HepG2 (cell line): ENCODE measurements at regions not wholly inside any gene's neighbourhood (a gene's known extent, or its start where the extent isn't known, plus 50 kb on each side); places are given as distances from the start of the nearest gene placed in this dataset.

Experiments used
- ATAC-seq: fragments of 200-7000 bp; cut with Tn5 transposase; 3 replicates; pipeline ENCODE4 v1.9.1; 2020; ENCODE audit warnings: mild to moderate bottlenecking, moderate library complexity
- BruUV-seq: library from RNA; stranded (reverse); fragments of 400-500 nt; replicated peaks from 2 replicates; lab custom pipeline; 2021; lab: Mats Ljungman, UMichigan
- CTCF ChIA-PET: fragments of 300-600 bp; formaldehyde crosslinking; extraction: SDS; loops from one replicate; lab custom pipeline; 2021; ENCODE audit warnings: low total read pairs, inconsistent platforms, low intra/inter-chr PET ratio; lab: Yijun Ruan, JAX
- POLR2A ChIA-PET: fragments of 350-600 bp; sonication (Branson Sonifier 250); formaldehyde crosslinking; loops from one replicate; lab custom pipeline; 2020; ENCODE audit warnings: antibody characterized with exemption, inconsistent platforms; lab: Yijun Ruan, JAX
- DNase-seq: peaks from one replicate; pipeline ENCODE4 v3.0.0-alpha.2; 2015; ENCODE audit warnings: low spot score
- FAIRE-seq: peaks from 3 replicates; lab custom pipeline; 2011; peaks lifted over from hg19 to GRCh38; lab: Jason Lieb, UNC
- H2AFZ ChIP-seq: one replicate; pipeline ENCODE4 v1.6.1; 2011; ENCODE audit warnings: low read length, inconsistent platforms
- H3K27ac ChIP-seq: fragments of 300-600 bp; 3 replicates; pipeline ENCODE4 v1.8.0; 2011; ENCODE audit warnings: mixed run types, mild to moderate bottlenecking, mixed read lengths, low read length, inconsistent platforms; ENCODE audit not compliant: insufficient read depth; ENCODE audit errors: extremely low read length
- H3K27me3 ChIP-seq, 2 experiments: fragments of 200-600 bp in 1 of 2; 2 replicates in 1 of 2; 3 replicates in 1 of 2; pipeline versions ENCODE4 v1.6.0 to v1.8.0; 2011; ENCODE audit warnings: low read length in 2 of 2, mild to moderate bottlenecking in 2 of 2, moderate library complexity in 2 of 2, inconsistent platforms in 1 of 2; ENCODE audit not compliant: insufficient read depth in 2 of 2, control insufficient read depth in 1 of 2
- H3K36me3 ChIP-seq, 2 experiments: fragments of 200-600 bp in 1 of 2; replicated peaks in 1 of 2; 2 replicates in 1 of 2; 3 replicates in 1 of 2; pipeline versions ENCODE4 v1.5.1 to v1.8.0; 2011; ENCODE audit warnings: low read length in 2 of 2, inconsistent platforms in 1 of 2; ENCODE audit not compliant: insufficient read depth in 2 of 2, control insufficient read depth in 1 of 2
- H3K4me1 ChIP-seq: 2 replicates; pipeline ENCODE4 v1.5.1; 2012; ENCODE audit warnings: low read length, inconsistent platforms; ENCODE audit not compliant: insufficient read depth
- H3K4me2 ChIP-seq: 2 replicates; pipeline ENCODE4 v1.6.0; 2011; ENCODE audit warnings: low read depth, low read length, inconsistent platforms
- H3K4me3 ChIP-seq, 3 experiments: fragments of 200-600 bp in 1 of 3; sonication (generic), shearing (Covaris generic) in 1 of 3; replicated peaks in 1 of 3; 2 replicates each; pipeline ENCODE4 v1.5.1; 2011 to 2016; ENCODE audit warnings: low read length in 3 of 3, inconsistent platforms in 2 of 3, low read depth in 2 of 3, mild to moderate bottlenecking in 2 of 3, control low read depth in 1 of 3, mixed read lengths in 1 of 3; ENCODE audit not compliant: insufficient read depth in 1 of 3
- H3K79me2 ChIP-seq: one replicate; pipeline ENCODE4 v1.6.1; 2011; ENCODE audit warnings: low read length, inconsistent platforms; ENCODE audit not compliant: insufficient read depth
- H3K9ac ChIP-seq: 2 replicates; pipeline ENCODE4 v1.6.0; 2011; ENCODE audit warnings: mild to moderate bottlenecking, low read depth, low read length, inconsistent platforms; ENCODE audit not compliant: insufficient read depth
- H3K9me3 ChIP-seq: 2 replicates; pipeline ENCODE4 v1.5.1; 2012; ENCODE audit warnings: mild to moderate bottlenecking, low read length
- H4K20me1 ChIP-seq: 2 replicates; pipeline ENCODE4 v1.6.0; 2011; ENCODE audit warnings: inconsistent platforms, mild to moderate bottlenecking, low read length, moderate library complexity; ENCODE audit not compliant: insufficient read depth
- DR1 ChIP-seq: sonication (generic); formaldehyde crosslinking; IDR thresholded peaks from 2 replicates; pipeline ENCODE4 v1.8.0; 2021; ENCODE audit warnings: mild to moderate bottlenecking, missing genetic modification reagents, inconsistent platforms
- GATA4 ChIP-seq: sonication (generic); IDR thresholded peaks from 2 replicates; pipeline ENCODE4 v1.6.1; 2016; ENCODE audit warnings: antibody characterized with exemption, low read depth, borderline replicate concordance
- SRF ChIP-seq: IDR thresholded peaks from 2 replicates; pipeline ENCODE4 v1.6.1; 2011; ENCODE audit warnings: mild to moderate bottlenecking, low read depth, low read length, moderate library complexity
- ZNF121 ChIP-seq: sonication (generic); formaldehyde crosslinking; IDR thresholded peaks from 2 replicates; pipeline ENCODE4 v1.5.0; 2020; ENCODE audit warnings: mild to moderate bottlenecking, missing genetic modification reagents
- ZNF263 ChIP-seq: sonication (generic); formaldehyde crosslinking; IDR thresholded peaks from 2 replicates; pipeline ENCODE4 v1.4.0; 2020; ENCODE audit warnings: missing genetic modification reagents
- ZNF629 ChIP-seq: sonication (generic); formaldehyde crosslinking; conservative IDR thresholded peaks from 2 replicates; pipeline ENCODE4 v1.5.0; 2020; ENCODE audit warnings: missing genetic modification reagents
- ZNF883 ChIP-seq: sonication (generic); formaldehyde crosslinking; IDR thresholded peaks from 2 replicates; pipeline ENCODE4 v1.5.1; 2020; ENCODE audit warnings: mild to moderate bottlenecking, missing genetic modification reagents; ENCODE audit errors: not compliant biosample characterization
- WGBS: methylation state at CpG from one replicate; pipeline ENCODE4 v1.1.6; 2017; ENCODE audit warnings: low lambda C conversion rate; 5-methylcytosine and 5-hydroxymethylcytosine counted together
- in situ Hi-C: cut with HindIII; loops from 2 replicates; pipeline ENCODE4 v1.10.0; 2017; ENCODE audit warnings: low pct_unique_long_range_greater_than_20kb; ENCODE audit not compliant: extremely low pct_ligation_motif_present
- intact Hi-C: fragments of 100-400 bp; cut with micrococcal nuclease; formaldehyde crosslinking; loops from one replicate; pipeline ENCODE4 v1.10.0; 2022; ENCODE audit not compliant: unreplicated experiment
- TF ChIP-seq, protein P1 (sequence below): sonication (generic); formaldehyde crosslinking; IDR thresholded peaks from 2 replicates; pipeline ENCODE4 v1.4.0; 2020; ENCODE audit warnings: missing genetic modification reagents, mild to moderate bottlenecking, borderline replicate concordance

GRCh38 chr21:16533692-16534407 is 804.1 kb downstream of the USP25 start (continued):
- no peak for TF ChIP-seq ZNF121 (CRISPR knock-in tag)

DNA sequence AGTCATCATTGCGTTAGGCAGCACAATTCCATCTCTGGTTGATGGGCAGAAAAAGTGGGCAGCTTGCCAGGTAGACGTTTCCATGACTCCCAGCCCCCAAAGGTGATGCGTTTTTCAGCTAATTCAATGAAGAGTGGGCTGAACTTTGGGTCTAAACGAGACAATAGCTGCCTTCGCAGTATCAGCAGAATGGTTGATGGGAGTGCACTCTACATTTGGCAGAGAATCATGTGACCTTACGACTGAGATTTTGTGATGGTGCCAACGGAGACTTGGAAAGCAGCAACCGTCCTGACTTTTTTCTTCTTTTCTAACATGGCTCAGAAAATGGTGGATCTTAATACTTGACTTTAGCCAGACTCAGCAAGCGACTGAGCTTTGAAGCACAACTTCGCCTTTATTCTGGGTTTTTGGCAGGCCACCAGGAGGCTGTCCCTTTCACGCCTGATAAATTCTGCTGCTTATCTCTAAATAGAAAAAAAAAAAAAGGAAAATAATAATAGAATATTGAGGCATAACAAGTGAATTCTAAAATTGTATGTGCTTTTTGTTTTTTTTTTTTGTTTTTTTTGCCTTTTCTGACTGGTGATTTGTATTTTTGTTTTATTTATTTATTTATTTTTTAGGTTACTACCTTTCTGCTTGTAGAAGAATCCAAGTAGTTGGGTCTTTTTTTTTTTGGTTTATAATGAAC is 804.8 kb downstream of the USP25 start:
- FAIRE-seq (no peak), ATAC-seq (no peak), DNase-seq (no peak)
- no peak overlapping the region for H2AFZ ChIP-seq
- no peak overlapping the region for H3K27ac ChIP-seq
- no peaks in the 10 kb centered on the region for H3K27me3 ChIP-seq
- no peak overlapping the region for H3K4me3 ChIP-seq
- H3K36me3 ChIP-seq: no peaks in the 10 kb centered on the region
- no peaks in the 10 kb centered on the region for H4K20me1 ChIP-seq
- H3K79me2 ChIP-seq: no peaks in the 10 kb centered on the region
- BruUV-seq: no TSS peak
- in situ Hi-C loops: no loop called here
- ChIA-PET CTCF (no interaction called here), POLR2A (no interaction called here)
- no peak overlapping the region for H3K4me2 ChIP-seq
- no peaks in the 10 kb centered on the region for H3K4me1 ChIP-seq
- no peak for TF ChIP-seq ZNF629 (CRISPR knock-in tag)
- no peak for TF ChIP-seq DR1 (CRISPR knock-in tag)
- TF ChIP-seq ZNF263 (CRISPR knock-in tag): no peak
- TF ChIP-seq ZNF883 (CRISPR knock-in tag): no peak
- TF ChIP-seq, protein P1, sequence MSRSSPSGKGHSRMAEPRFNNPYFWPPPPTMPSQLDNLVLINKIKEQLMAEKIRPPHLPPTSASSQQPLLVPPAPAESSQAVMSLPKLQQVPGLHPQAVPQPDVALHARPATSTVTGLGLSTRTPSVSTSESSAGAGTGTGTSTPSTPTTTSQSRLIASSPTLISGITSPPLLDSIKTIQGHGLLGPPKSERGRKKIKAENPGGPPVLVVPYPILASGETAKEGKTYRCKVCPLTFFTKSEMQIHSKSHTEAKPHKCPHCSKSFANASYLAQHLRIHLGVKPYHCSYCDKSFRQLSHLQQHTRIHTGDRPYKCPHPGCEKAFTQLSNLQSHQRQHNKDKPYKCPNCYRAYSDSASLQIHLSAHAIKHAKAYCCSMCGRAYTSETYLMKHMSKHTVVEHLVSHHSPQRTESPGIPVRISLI (CRISPR knock-in tag): no peak
- no peak for TF ChIP-seq SRF
- no peak for TF ChIP-seq GATA4
- WGBS: 44% methylated on average over 10 of the region's 11 CpGs
- H3K9ac ChIP-seq: no peak overlapping the region
- no peaks in the 10 kb centered on the region for H3K9me3 ChIP-seq
- intact Hi-C loops: no loop called here
